HS-5 (cell line): ENCODE measurements at regions not wholly inside any gene's neighbourhood (a gene's known extent, or its start where the extent isn't known, plus 50 kb on each side); places are given as distances from the start of the nearest gene placed in this dataset.
"Not testable (repeated sequence)": the region's sequence is repeated elsewhere in the genome, so short reads cannot be mapped to it uniquely, and the experiment has no call there.

Experiments
- DNase-seq: peaks from one replicate; pipeline ENCODE4 v3.0.0-alpha.2; 2012; ENCODE audit warnings: low read depth

DNA sequence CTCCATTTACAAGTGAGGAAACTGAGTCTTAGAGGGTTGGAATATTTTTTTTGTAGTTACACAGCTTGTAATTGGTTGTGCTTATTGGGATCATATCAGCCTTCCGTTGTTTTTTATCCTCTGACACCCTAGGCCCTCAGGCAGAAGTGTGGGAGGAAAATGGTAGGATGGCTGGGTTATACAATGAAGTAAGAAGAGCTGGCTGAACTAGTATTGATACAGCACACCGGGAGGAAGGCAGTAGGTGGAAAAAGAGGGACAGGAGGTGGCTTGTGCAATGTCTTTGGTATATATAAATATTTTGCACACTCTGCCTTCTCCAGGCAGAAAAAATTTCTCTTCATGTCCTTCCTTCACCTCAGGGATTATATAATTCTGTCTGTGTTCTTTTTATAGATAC, 214.3 kb upstream of the SGO1 start:
- DNase-seq, result no peak

GRCh38 chr3:20396335-20396734, 210.3 kb upstream of the SGO1 start:
- no peak for DNase-seq

DNA sequence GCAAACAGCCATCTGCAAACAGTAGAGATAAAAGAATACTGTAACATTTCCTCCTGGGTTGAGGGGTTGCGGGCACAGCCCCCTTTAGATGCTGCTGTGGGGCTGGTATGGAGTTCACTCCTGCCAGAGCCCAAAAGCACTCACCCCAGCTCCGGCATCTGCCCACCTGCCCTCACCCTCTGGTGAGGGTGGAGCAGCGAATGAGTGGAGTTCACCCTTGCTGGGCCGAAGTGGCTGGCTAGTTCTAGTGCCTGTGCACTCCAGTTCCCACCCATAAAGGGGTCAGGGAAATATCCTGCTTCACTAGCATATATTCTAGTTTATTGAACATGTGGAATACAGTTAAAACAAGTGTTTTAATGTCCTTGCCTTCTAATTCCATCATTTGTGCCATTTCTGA, 209.7 kb upstream of the SGO1 start:
- no peak for DNase-seq

- DNase-seq, result no peak
Observed at GRCh38 chr3:20394243-20394642, 208.2 kb upstream of the SGO1 start.

DNA sequence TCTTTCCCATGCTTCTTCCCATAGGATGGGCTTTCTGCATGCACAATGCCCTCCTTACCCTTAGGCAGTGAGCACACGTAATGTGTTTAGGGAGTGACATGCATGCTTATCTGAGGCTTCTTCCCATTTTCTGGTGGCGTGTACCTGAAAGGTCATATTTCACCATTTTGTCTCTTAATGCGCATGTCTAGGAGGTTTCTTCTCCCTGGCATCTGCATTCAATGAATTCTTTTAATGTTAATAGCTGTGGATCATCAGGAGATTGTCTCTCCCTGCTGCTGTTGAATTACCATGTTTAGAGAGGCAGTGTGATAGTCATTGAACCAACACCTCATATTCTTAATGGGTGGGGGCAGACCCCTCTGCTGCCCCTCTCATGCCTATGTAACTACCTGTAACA, 205.6 kb upstream of the SGO1 start:
- DNase-seq, result no peak

DNA sequence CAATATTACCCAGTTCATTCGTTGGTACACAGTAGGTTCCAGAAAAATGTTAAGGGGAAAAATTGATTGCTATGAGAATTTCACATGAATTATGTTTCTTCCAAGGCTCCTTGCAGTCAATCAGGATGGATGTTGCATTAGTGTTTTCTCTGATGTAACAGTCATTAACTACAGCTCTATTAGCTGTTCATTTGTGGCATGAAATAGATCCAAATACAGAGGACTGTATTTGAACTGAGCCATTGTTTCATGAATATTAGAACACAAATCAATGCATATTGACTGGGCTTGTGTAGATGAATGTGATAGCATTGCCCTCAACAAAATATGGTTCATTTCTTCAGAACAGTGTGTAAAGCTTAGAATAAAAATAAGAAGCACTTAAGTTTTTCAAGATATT, 203.0 kb upstream of the SGO1 start:
- DNase-seq, result no peak

DNA sequence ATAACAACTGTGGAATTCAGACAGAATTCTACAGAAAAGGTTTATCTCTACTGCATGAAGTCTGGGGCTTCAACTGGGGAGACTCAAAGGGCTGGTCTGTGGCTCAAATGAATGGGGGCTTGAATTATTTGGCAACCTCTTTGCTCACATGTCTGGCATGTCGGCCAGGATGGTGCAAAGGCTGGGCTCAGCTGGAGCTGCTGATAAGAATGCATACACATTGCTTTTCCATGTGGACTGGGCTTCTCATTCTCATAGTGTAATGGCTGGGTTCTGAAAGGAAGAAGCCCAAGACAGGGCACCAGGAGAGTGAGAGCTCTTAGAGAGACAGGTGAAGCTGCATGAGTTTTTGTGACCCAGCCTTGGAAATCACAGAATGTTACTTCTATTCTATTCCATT, 194.3 kb upstream of the SGO1 start:
- no peak for DNase-seq

DNA sequence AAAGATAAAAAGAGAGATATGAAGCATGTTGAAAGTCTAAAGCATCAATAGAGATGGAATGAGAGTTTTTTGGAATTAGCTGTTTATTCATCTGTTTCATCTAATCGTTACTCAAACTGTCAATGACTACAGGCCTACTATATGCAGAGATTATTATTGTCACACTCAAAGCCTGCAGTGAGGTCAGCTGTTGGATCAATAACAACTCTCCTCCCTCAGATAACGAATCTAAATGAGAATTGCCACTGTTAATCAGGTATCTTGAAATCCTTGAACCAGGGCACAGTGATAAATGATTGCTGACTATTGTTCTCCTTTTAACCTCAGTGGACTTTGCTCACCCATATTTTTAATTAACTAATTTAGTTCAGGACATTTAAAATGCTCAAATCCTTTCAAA, 192.3 kb upstream of the SGO1 start:
- no peak for DNase-seq

DNA sequence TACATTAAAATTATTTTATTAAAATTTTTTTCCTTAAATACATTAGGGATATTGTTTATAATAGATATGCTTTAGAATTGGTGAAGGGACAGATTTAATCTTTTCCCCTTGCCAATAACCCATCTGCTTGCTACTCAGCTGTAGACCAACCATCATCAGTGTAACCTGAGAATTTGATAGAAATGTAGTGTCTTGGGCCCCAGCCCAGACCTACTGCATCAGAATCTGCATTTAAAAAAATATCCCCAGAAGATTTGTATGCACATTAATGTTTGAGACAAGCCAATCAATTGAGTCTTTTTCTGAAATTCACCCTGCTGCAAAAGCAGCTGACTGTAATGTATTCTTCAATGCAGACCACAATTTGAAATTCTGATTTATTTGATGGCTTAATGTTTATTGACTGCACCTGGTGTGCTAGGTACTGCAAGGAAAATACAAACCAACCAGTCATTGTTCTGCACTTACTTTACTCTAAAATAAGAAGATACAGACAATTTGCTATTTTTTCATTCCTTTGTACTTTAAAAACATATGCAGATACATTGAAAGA, 190.7 kb upstream of the SGO1 start:
- no peak for DNase-seq

DNA sequence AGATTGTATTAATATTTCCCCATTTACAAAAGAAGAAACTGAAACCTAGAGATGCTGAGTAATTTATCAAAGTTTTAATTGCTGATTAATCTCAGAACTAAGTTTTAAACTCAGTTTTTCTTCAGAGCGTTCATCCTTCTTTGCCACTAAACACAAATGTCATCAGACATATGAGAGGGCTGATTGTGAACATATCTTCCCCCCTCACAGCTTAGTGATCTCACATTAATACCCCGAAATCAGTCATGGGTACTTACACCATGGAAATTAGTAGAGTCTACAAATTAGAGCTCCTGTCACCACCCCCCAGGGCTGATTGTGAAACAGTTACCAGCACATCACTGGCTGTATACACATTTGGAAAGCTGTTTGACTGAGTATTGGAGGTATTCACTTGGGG, 189.3 kb upstream of the SGO1 start:
- no peak for DNase-seq

- DNase-seq, result not testable (repeated sequence)
Observed at GRCh38 chr3:20370273-20371063, 184.5 kb upstream of the SGO1 start.

DNA sequence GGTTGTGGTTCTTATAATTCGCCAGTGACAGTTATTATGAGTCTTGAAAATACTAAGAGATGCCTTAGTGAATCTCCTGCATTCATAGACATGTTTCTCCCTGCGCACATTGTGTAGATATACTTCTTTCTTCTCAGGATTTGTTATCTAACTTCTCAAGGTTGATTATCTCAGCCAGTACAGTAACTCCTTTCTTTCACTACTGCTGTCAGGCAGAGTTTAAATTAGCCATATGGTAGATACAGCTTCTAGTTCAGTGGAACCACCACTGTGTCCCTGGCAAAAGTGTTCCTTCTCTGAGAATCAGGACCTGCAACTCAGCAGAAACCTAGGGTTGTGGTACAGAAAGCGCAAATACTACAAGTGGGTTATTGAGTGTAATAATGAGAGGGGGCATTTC, 175.0 kb upstream of the SGO1 start:
- no peak for DNase-seq

GRCh38 chr3:20353286-20353685, 167.3 kb upstream of the SGO1 start:
- no peak for DNase-seq

DNA sequence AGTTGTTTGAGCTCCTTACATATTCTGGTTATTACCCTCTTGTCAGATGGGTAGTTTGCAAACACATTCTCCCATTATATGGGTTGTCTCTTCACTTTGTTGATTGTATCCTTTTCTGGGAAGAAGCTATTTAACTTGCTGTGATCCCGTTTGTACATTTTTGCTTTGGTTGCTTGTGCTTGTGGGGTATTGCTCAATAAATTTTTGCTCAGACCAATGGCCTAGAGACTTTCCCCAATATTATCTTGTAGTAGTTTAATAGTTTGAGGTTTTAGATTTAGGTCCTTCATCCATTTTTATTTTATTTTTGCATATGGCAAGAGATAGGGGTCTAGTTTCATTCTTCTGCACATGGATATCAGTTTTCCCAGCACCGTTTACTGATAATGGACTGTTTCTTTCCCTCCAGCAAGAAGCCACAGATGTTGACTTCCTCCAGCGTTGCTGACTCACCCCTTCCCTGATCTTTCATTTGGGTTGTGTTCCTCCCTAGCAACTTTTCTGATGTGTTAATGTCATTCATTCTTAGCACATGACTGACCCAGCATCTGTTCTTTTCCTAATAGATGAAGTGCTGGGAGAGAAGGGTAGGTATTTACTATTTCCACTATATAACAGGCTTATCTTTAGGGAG, 166.7 kb upstream of the SGO1 start:
- DNase-seq, result no peak

- no peak for DNase-seq
Observed at GRCh38 chr3:20350449-20350848, 164.4 kb upstream of the SGO1 start.

GRCh38 chr3:20346916-20347315, 160.9 kb upstream of the SGO1 start:
- no peak for DNase-seq

- no peak for DNase-seq
Observed at GRCh38 chr3:20346369-20346768, 160.4 kb upstream of the SGO1 start.

DNA sequence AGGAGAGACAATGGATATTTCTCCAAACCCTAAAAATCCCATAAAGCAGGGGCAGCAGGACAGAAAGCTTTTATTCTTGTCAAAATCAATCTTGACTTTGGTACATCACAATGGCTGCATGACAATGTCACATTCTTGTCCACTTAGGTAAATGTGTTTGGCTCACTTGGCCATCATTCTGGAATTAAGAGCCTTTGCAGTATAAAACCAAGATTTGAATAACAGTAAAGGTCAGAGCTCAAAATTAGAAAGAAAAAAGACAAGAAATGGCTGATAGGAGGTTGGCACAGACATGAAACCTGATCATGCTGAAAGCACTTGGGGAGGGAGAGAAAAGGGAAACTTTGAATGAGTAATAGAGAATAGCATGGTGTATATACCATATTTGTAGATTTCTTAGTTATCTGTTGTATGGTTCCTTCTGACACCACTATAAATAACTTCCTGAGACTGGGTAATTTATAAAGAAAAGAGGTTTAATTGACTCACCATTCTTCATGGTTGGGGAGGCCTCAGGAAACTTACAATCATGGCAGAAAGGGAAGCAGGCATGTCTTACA, 158.5 kb upstream of the SGO1 start:
- DNase-seq, result no peak

- DNase-seq, result no peak
Observed at GRCh38 chr3:20343790-20344189, 157.8 kb upstream of the SGO1 start.

DNA sequence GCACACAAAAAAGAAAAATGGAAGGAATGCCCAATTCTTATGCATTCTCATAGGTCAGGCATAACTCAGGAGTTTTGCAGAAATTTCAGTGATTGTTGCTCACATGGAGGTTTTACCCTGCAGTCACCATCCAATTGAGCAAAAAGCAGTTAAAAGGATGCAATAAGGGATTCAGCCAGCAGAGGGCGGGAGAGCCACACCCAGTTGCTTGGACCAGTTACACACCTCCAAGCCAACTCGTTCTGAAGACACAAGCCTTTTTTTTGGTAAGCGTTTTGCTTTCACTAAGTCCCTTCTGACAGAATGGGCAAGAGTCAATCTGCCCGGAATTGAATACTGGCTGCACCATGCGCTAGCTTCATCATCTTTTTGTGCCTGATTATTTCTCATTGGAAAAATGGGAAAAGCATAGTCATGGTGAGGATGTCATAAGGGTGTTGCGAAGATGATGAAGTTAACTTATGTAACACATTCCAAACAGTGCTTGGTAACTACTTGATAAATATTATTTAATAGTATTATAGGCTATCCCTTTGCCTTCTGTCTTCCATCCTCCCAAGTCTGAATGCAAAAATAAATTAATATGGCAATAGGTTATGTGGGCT, 154.4 kb upstream of the SGO1 start:
- DNase-seq, result peak; percentile 45

DNA sequence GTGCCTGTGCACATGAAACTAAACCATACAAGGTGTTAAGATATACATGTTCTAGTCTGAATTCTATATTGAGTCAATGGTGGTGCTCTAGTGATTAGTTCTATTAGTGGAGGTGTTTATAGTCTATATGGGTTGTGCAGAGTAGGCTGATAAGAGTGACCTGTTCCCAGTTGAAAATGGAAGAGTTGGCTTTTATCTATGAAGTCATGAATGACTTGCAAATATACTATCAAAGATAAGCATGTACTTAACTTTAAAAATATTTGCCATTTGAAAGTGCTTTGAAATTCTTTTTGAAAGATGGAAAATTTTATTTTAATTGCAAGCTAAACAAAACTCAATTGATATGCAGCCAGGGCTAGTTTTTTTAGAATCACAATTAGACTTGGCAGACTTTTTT, 150.6 kb upstream of the SGO1 start:
- no peak for DNase-seq

- DNase-seq, result no peak
Observed at GRCh38 chr3:20334842-20335241, 148.8 kb upstream of the SGO1 start.

DNA sequence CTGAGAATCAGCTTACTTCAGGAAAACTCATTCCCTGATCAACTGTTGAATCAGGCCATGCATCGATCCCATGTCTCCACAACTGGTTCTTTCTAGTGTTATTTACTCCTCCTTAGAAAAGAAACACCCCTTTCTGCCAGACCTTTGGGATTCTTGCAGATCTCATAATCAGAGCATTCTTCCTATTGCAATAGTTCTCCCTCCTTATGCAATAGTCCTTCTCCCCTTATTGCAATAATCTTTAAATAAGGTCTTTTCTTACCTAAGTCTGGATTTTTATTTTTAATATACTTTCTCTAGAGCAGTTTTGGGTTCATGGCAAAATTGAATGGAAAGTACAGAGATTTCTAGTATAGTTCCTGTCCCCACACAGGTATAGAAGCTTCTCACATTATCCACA, 141.9 kb upstream of the SGO1 start:
- DNase-seq, result no peak
